Colonic mucosa (tissue), 4 donors: ENCODE measurements at regions not wholly inside any gene's neighbourhood (a gene's known extent, or its start where the extent isn't known, plus 50 kb on each side); places are given as distances from the start of the nearest gene placed in this dataset.

Experiments
- DNase-seq: peaks from one replicate; pipeline ENCODE4 v3.0.0-alpha.2; 2020
- H3K27ac ChIP-seq: fragments of 200-600 bp; one replicate; pipeline ENCODE4 v1.8.0; 2021
- H3K27me3 ChIP-seq: fragments of 200-600 bp; one replicate; pipeline ENCODE4 v1.8.0; 2021
- H3K36me3 ChIP-seq: fragments of 200-600 bp; one replicate; pipeline ENCODE4 v1.8.0; 2021
- H3K4me1 ChIP-seq: fragments of 200-600 bp; one replicate; pipeline ENCODE4 v1.8.0; 2021; ENCODE audit warnings: mild to moderate bottlenecking
- H3K4me3 ChIP-seq: fragments of 200-600 bp; one replicate; pipeline ENCODE4 v1.8.0; 2021
- H3K9ac ChIP-seq, 2 donors: one replicate each; pipeline ENCODE4 v1.7.0; 2013; ENCODE audit warnings: control low read depth in 2 of 2, low read depth in 2 of 2, low read length in 2 of 2
- H3K9me3 ChIP-seq: fragments of 200-600 bp; one replicate; pipeline ENCODE4 v1.8.0; 2021
- intact Hi-C: fragments of 100-400 bp; cut with DNase I; formaldehyde crosslinking; loops from one replicate; pipeline ENCODE4 v1.14.1; 2022
- TF ChIP-seq, protein P1 (sequence below): fragments of 200-600 bp; IDR thresholded peaks from one replicate; pipeline ENCODE4 v1.8.0; 2022; ENCODE audit warnings: antibody characterized with exemption, mild to moderate bottlenecking
- donor health status: healthy.
- donor health status: DM: no; HTN: no; CAD: no.
- donor health status: DM: no; HTN: no; CAD: no.

DNA sequence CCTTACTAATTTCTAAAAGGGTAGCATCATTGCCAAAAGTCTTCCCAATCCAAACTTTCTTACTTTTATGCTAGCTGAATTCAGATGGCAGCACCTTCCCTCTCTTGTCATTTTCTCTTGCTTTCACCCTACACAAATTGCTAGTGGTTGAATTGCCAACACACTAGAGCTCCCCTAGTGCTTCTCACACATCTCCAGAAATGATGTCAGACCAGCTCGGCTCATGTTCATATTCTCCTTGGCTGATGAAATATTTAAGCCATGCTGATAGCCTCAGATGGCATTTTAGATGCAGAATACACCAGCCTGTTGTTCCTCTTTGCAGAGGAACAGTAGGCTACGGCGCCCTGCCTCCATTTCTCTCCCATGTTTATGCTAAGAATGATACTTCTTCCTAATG is 256.9 kb downstream of the PTBP2 start:
- H3K4me3 ChIP-seq, result no peak overlapping the region
- H3K36me3 ChIP-seq, result no peaks in the 10 kb centered on the region
- no peaks in the 10 kb centered on the region for H3K9me3 ChIP-seq
- TF ChIP-seq, protein P1, sequence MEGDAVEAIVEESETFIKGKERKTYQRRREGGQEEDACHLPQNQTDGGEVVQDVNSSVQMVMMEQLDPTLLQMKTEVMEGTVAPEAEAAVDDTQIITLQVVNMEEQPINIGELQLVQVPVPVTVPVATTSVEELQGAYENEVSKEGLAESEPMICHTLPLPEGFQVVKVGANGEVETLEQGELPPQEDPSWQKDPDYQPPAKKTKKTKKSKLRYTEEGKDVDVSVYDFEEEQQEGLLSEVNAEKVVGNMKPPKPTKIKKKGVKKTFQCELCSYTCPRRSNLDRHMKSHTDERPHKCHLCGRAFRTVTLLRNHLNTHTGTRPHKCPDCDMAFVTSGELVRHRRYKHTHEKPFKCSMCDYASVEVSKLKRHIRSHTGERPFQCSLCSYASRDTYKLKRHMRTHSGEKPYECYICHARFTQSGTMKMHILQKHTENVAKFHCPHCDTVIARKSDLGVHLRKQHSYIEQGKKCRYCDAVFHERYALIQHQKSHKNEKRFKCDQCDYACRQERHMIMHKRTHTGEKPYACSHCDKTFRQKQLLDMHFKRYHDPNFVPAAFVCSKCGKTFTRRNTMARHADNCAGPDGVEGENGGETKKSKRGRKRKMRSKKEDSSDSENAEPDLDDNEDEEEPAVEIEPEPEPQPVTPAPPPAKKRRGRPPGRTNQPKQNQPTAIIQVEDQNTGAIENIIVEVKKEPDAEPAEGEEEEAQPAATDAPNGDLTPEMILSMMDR, result no peak
- H3K4me1 ChIP-seq, result no peaks in the 10 kb centered on the region
- H3K9ac ChIP-seq, result no peak overlapping the region
- H3K27me3 ChIP-seq, result no peaks in the 10 kb centered on the region
- DNase-seq, result no peak
- intact Hi-C loops, result no loop called here
- no peak overlapping the region for H3K27ac ChIP-seq

GRCh38 chr1:96978901-96979300 is 257.3 kb downstream of the PTBP2 start:
- no peak overlapping the region for H3K27ac ChIP-seq
- DNase-seq, result no peak
- intact Hi-C loops, result no loop called here

GRCh38 chr1:96979304-96980268 is 258.0 kb downstream of the PTBP2 start:
- intact Hi-C loops, result no loop called here
- no peaks in the 10 kb centered on the region for H3K27me3 ChIP-seq
- no peaks in the 10 kb centered on the region for H3K9me3 ChIP-seq
- H3K9ac ChIP-seq, result no peak overlapping the region
- no peak overlapping the region for H3K4me3 ChIP-seq
- TF ChIP-seq, protein P1, result no peak
- H3K4me1 ChIP-seq, result no peaks in the 10 kb centered on the region
- no peak overlapping the region for H3K27ac ChIP-seq
- H3K36me3 ChIP-seq, result no peaks in the 10 kb centered on the region
- DNase-seq, result no peak

More at GRCh38 chr1:96978901-96979300, 257.3 kb downstream of the PTBP2 start:
- Histone ChIP-seq H3K4me3 (no peak overlapping the region), H3K36me3 (no peaks in the 10 kb centered on the region), H3K9me3 (no peaks in the 10 kb centered on the region), H3K27me3 (no peaks in the 10 kb centered on the region), H3K9ac (no peak overlapping the region), H3K4me1 (no peaks in the 10 kb centered on the region)
- TF ChIP-seq, protein P1, result no peak

DNA sequence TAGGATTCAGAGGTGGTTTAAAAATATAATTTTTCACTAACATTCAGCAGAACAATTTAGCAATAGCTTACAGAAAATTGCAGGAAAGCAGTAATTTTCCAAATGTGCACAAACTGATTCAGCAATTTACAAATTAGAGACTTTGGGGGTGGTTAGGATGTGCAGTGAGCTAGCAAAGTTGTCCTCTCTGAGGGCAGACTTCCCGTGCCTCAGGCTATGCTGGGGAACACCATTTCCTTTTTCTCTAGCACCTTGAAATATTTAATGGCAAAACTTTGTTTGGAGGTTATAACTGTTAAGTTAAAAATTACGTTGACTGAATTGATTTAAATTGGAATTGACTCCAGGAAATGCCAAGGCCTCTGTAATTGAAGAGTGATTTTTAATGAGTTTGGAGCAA is 258.9 kb downstream of the PTBP2 start:
- no peak for DNase-seq
- H3K4me3 ChIP-seq, result no peak overlapping the region
- intact Hi-C loops, result no loop called here
- H3K9ac ChIP-seq, result no peak overlapping the region
- H3K27me3 ChIP-seq, result no peaks in the 10 kb centered on the region
- H3K27ac ChIP-seq, result no peak overlapping the region
- H3K9me3 ChIP-seq, result no peaks in the 10 kb centered on the region
- H3K36me3 ChIP-seq, result no peaks in the 10 kb centered on the region
- H3K4me1 ChIP-seq, result no peaks in the 10 kb centered on the region
- TF ChIP-seq, protein P1, result no peak

DNA sequence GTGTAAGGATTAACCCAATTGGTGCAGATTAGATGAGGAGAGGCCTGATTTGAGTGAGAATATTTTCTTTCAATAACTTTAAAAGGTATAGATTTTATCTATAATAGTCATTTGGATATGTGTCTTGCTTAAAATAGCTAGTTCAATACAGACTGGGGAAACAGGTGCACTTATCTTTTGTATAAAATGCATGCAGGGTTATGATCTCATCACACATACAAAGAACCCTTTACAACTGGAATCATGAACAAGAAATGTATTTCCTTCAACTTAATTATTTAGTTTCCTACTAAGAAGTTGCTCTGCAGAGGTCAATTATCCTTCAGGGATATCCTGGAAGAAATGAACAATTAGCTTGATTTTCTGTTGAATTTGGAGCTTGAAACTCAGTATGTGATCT is 259.6 kb downstream of the PTBP2 start:
- no peak for DNase-seq
- no peaks in the 10 kb centered on the region for H3K4me1 ChIP-seq
- no peak overlapping the region for H3K27ac ChIP-seq
- H3K9me3 ChIP-seq, result no peaks in the 10 kb centered on the region
- H3K36me3 ChIP-seq, result no peaks in the 10 kb centered on the region
- H3K9ac ChIP-seq, result no peak overlapping the region
- no peak overlapping the region for H3K4me3 ChIP-seq
- TF ChIP-seq, protein P1, result no peak
- H3K27me3 ChIP-seq, result no peaks in the 10 kb centered on the region
- intact Hi-C loops, result no loop called here
